ENCODE measurements at regions not wholly inside any gene's neighbourhood (a gene's known extent, or its start where the extent isn't known, plus 50 kb on each side); places are given as distances from the start of the nearest gene placed in this dataset.

DNA sequence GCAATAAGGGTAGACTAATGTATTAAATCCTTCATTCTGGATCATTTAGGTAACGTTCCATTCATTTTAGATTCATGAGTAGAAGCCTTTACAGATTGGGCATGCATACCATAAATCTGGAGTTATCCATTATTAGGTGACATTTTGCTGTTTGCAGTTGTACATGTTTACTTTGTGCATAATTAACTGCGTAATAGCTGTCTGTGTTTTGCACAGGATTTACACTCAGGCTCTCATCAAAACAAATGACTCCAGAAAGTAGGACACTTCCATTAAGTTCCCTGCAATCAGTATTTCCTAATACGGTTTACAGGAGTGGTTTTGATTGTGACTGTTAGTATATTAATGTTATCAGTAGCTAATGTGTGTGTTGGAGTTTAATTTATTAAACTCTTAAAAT is 997.4 kb downstream of the HACE1 start:
- TF ChIP-seq POLR2A (IDR thresholded peaks at IDR 0.05; ENCODE audit: low read depth, low read length) (no peak), TAF1 (IDR thresholded peaks at IDR 0.05; ENCODE audit: borderline replicate concordance, low read depth, low read length) (no peak), POLR2AphosphoS5 (IDR thresholded peaks at IDR 0.05; ENCODE audit: low read depth, low read length) (no peak)

Data from GM12892 (cell line).